GM19397 (cell line): ENCODE measurements at regions not wholly inside any gene's neighbourhood (a gene's known extent, or its start where the extent isn't known, plus 50 kb on each side); places are given as distances from the start of the nearest gene placed in this dataset.

Experiments
- ATAC-seq: cut with Tn5 transposase; IDR thresholded peaks from one replicate; pipeline ENCODE4 v1.9.1; 2021; ENCODE audit warnings: mild to moderate bottlenecking, moderate library complexity; ENCODE audit not compliant: unreplicated experiment

GRCh38 chr3:31481697-31482096, 51.0 kb upstream of the STT3B start:
- ATAC-seq = no peak

DNA sequence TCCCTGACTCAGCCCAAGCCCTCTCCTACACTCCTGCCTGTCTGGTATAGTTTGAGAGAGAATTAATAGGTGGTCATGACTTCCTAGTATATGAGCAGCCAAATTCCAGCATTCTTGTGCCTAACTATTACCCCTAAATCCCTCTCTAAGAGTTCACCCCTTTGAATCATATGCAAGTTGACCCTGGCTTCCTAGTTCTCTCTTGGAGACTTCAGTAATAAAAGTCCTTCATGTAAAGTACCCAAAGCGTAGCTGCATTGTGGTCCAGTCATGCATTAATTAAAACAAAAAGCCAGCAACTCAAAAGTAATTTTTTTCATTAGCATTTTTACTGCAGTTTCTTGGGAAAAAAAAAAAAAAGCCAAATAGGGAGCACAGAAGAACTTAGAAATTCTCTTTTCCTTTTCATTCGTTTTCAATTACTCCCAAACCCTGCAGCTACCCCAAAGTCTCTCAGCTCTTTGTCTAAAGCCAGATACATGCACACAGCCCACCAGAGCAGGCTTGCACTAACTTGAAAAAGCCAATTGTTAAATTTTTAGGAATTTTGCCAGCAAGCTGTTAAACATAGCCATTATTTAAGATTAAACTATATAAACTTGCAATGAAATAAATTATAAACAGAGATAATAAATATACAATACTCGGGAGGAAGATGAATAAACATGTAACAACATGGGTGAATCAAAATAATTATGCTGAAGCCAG, 50.1 kb upstream of the STT3B start:
- no peak for ATAC-seq
